ENCODE measurements at regions not wholly inside any gene's neighbourhood (a gene's known extent, or its start where the extent isn't known, plus 50 kb on each side); places are given as distances from the start of the nearest gene placed in this dataset.

- TF ChIP-seq CTCF (IDR thresholded peaks at IDR 0.05; ENCODE audit: low read length): no peak
- no peak for TF ChIP-seq EZH2phosphoT487 (IDR thresholded peaks at IDR 0.05; ENCODE audit: low read length)
These were observed 170.1 kb upstream of the ONECUT1 start for GRCh38 chr15:52960283-52960682.

Data from MM.1S (cell line).